Panc1 (cell line): ENCODE measurements at regions not wholly inside any gene's neighbourhood (a gene's known extent, or its start where the extent isn't known, plus 50 kb on each side); places are given as distances from the start of the nearest gene placed in this dataset.

ENCODE experiments used
- CTCF ChIP-seq: fragments of 450-650 bp; IDR thresholded peaks from 2 replicates; pipeline ENCODE4 v1.5.1; 2017; ENCODE audit warnings: mild to moderate bottlenecking
- POLR2AphosphoS5 ChIP-seq: IDR thresholded peaks from 2 replicates; pipeline ENCODE4 v1.6.1; 2012; ENCODE audit warnings: mild to moderate bottlenecking, low read depth, low read length, moderate library complexity
- REST ChIP-seq, 2 experiments: IDR thresholded peaks; 2 replicates each; pipeline ENCODE4 v1.6.1; 2011 to 2012; ENCODE audit warnings: low read depth in 2 of 2, control low read depth in 1 of 2, low read length in 1 of 2, mild to moderate bottlenecking in 1 of 2, moderate library complexity in 1 of 2; ENCODE audit not compliant: insufficient read depth in 1 of 2

- TF ChIP-seq CTCF (peak; percentile 33), POLR2AphosphoS5 (no peak), REST (IDR thresholded peaks at IDR 0.05; ENCODE audit: insufficient read depth in 1 of 2, low read depth in 2 of 2, low read length in 1 of 2) (no peak)
Measured at GRCh38 chrX:77160301-77160700, 286.9 kb upstream of the FGF16 start.
